Tibial nerve (tissue), 4 donors: ENCODE measurements at regions not wholly inside any gene's neighbourhood (a gene's known extent, or its start where the extent isn't known, plus 50 kb on each side); places are given as distances from the start of the nearest gene placed in this dataset.

ENCODE experiments used
- CTCF ChIP-seq, 5 experiments: fragments of 200-600 bp in 3 of 5; fragments of 450-650 bp in 2 of 5; sonication (generic) in 3 of 5; IDR thresholded peaks; one replicate each; pipeline ENCODE4 v1.5.1; 2016 to 2019; ENCODE audit warnings: antibody characterized with exemption in 5 of 5, mild to moderate bottlenecking in 3 of 5, moderate library complexity in 2 of 5
- EP300 ChIP-seq, 2 donors: sonication (generic); formaldehyde crosslinking; IDR thresholded peaks; one replicate each; pipeline ENCODE4 v1.6.1; 2017; ENCODE audit warnings: antibody characterized with exemption in 2 of 2, mild to moderate bottlenecking in 1 of 2
- POLR2A ChIP-seq, 2 donors: fragments of 450-650 bp; IDR thresholded peaks; one replicate each; pipeline ENCODE4 v1.6.1; 2017; ENCODE audit warnings: antibody characterized with exemption in 2 of 2, mild to moderate bottlenecking in 2 of 2, moderate library complexity in 2 of 2

GRCh38 chr5:29203049-29203448 is 1990.4 kb upstream of the CDH6 start:
- no peak for TF ChIP-seq CTCF (IDR thresholded peaks at IDR 0.05)
- TF ChIP-seq POLR2A (IDR thresholded peaks at IDR 0.05), result no peak
- TF ChIP-seq EP300 (IDR thresholded peaks at IDR 0.05), result no peak
